Stomach (tissue), 4 donors: ENCODE measurements at regions not wholly inside any gene's neighbourhood (a gene's known extent, or its start where the extent isn't known, plus 50 kb on each side); places are given as distances from the start of the nearest gene placed in this dataset.

Experiments used
- EP300 ChIP-seq: sonication (generic); formaldehyde crosslinking; IDR thresholded peaks from one replicate; pipeline ENCODE4 v1.6.1; 2017; ENCODE audit warnings: antibody characterized with exemption
- POLR2A ChIP-seq, 4 donors: fragments of 450-650 bp; IDR thresholded peaks; one replicate each; pipeline ENCODE4 v1.6.1; 2016; ENCODE audit warnings: antibody characterized with exemption in 4 of 4, control low read depth in 2 of 4, mild to moderate bottlenecking in 1 of 4, moderate library complexity in 1 of 4
- POLR2AphosphoS5 ChIP-seq, 3 donors: sonication (generic); formaldehyde crosslinking; IDR thresholded peaks; one replicate each; pipeline ENCODE4 v1.6.1; 2016; ENCODE audit warnings: antibody characterized with exemption in 3 of 3

GRCh38 chr4:23305026-23305425 lies 584.8 kb downstream of the PPARGC1A start:
- TF ChIP-seq POLR2AphosphoS5 (IDR thresholded peaks at IDR 0.05) = no peak
- TF ChIP-seq EP300 = no peak
- no peak for TF ChIP-seq POLR2A (IDR thresholded peaks at IDR 0.05)
